K562 (cell line): ENCODE measurements at regions not wholly inside any gene's neighbourhood (a gene's known extent, or its start where the extent isn't known, plus 50 kb on each side); places are given as distances from the start of the nearest gene placed in this dataset.

ENCODE experiments used
- CCAR2 ChIP-seq: fragments of 200-400 bp; formaldehyde crosslinking; IDR thresholded peaks from 2 replicates; pipeline ENCODE4 v1.6.1; 2017; ENCODE audit warnings: mild to moderate bottlenecking, low read depth, low read length
- CTCFL ChIP-seq: IDR thresholded peaks from 2 replicates; pipeline ENCODE4 v1.6.1; 2011; ENCODE audit warnings: borderline replicate concordance, low read depth, mild to moderate bottlenecking, moderate library complexity, low read length; ENCODE audit not compliant: insufficient read depth, poor library complexity, severe bottlenecking
- EZH2 ChIP-seq: IDR thresholded peaks from 2 replicates; pipeline ENCODE4 v1.6.1; 2012; ENCODE audit warnings: low read depth, mild to moderate bottlenecking, inconsistent platforms, low read length, borderline replicate concordance
- GABPB2 ChIP-seq: fragments of 250-450 bp; sonication (Bioruptor Pico); conservative IDR thresholded peaks from 2 replicates; pipeline ENCODE4 v1.5.1; 2021; ENCODE audit warnings: mild to moderate bottlenecking
- GATAD2A ChIP-seq: fragments of 450-650 bp; IDR thresholded peaks from 2 replicates; pipeline ENCODE4 v1.6.1; 2017
- HNRNPH1 ChIP-seq: fragments of 200-400 bp; formaldehyde crosslinking; optimal IDR thresholded peaks from 2 replicates; pipeline ENCODE3; 2017; ENCODE audit warnings: low read depth, mild to moderate bottlenecking, low read length, moderate library complexity
- MBD1 ChIP-seq: fragments of 250-450 bp; sonication (Bioruptor Pico); IDR thresholded peaks from 2 replicates; pipeline ENCODE4 v1.8.0; 2022; ENCODE audit warnings: inconsistent platforms
- MCM5 ChIP-seq: fragments of 450-650 bp; IDR thresholded peaks from 2 replicates; pipeline ENCODE4 v1.6.1; 2016; ENCODE audit warnings: low read depth
- RFX7 ChIP-seq: fragments of 250-450 bp; sonication (Bioruptor Pico); IDR thresholded peaks from 2 replicates; pipeline ENCODE4 v1.5.1; 2021; ENCODE audit warnings: mild to moderate bottlenecking
- SLC30A9 ChIP-seq: fragments of 250-450 bp; sonication (Bioruptor Pico); IDR thresholded peaks from 2 replicates; pipeline ENCODE4 v1.8.0; 2022; ENCODE audit warnings: mild to moderate bottlenecking, moderate library complexity
- SOX6 ChIP-seq: fragments of 450-650 bp; IDR thresholded peaks from 2 replicates; pipeline ENCODE4 v1.6.1; 2014; ENCODE audit warnings: mild to moderate bottlenecking
- SPI1 ChIP-seq: IDR thresholded peaks from 2 replicates; pipeline ENCODE4 v1.6.1; 2011; ENCODE audit warnings: low read depth, low read length, control low read depth, borderline replicate concordance
- SRSF1 ChIP-seq: fragments of 200-400 bp; formaldehyde crosslinking; IDR thresholded peaks from 2 replicates; pipeline ENCODE4 v1.6.1; 2017; ENCODE audit warnings: mild to moderate bottlenecking, low read depth, low read length, moderate library complexity
- STAT6 ChIP-seq: sonication (generic); formaldehyde crosslinking; IDR thresholded peaks from 2 replicates; pipeline ENCODE4 v1.8.1; 2023; ENCODE audit warnings: mild to moderate bottlenecking, missing genetic modification reagents
- TEAD2 ChIP-seq: fragments of 450-650 bp; IDR thresholded peaks from 2 replicates; pipeline ENCODE4 v1.6.1; 2016; ENCODE audit warnings: missing genetic modification characterization, control low read depth, missing compliant biosample characterization
- XRCC3 ChIP-seq: fragments of 450-650 bp; IDR thresholded peaks from 2 replicates; pipeline ENCODE4 v1.6.1; 2017; ENCODE audit warnings: mild to moderate bottlenecking, moderate library complexity
- ZBTB11 ChIP-seq, 3 experiments: fragments of 200-800 bp in 1 of 3; fragments of 250-450 bp in 1 of 3; fragments of 450-650 bp in 1 of 3; sonication (Bioruptor Pico) in 1 of 3; sonication (Bioruptor generic) in 1 of 3; formaldehyde crosslinking in 1 of 3; IDR thresholded peaks; 2 replicates each; pipeline versions ENCODE4 v1.6.1 to v1.8.0; 2016 to 2022; ENCODE audit warnings: mild to moderate bottlenecking in 2 of 3, missing genetic modification characterization in 2 of 3, missing compliant biosample characterization in 1 of 3, moderate library complexity in 1 of 3
- ZNF277 ChIP-seq: fragments of 250-450 bp; sonication (Bioruptor Pico); IDR thresholded peaks from 2 replicates; pipeline ENCODE4 v1.8.0; 2022; ENCODE audit warnings: inconsistent platforms, mild to moderate bottlenecking, moderate library complexity, borderline replicate concordance

- no peak for TF ChIP-seq ZBTB11 (CRISPR knock-in tag; IDR thresholded peaks at IDR 0.05)
- TF ChIP-seq TEAD2 (tag) = no peak
- TF ChIP-seq SRSF1 = no peak
- TF ChIP-seq GATAD2A = no peak
- TF ChIP-seq MBD1 = no peak
- TF ChIP-seq HNRNPH1 = no peak
- TF ChIP-seq STAT6 (CRISPR knock-in tag) = no peak
- no peak for TF ChIP-seq SPI1
- TF ChIP-seq RFX7 = no peak
- TF ChIP-seq CTCFL = no peak
- no peak for TF ChIP-seq GABPB2
- TF ChIP-seq ZNF277 = no peak
- TF ChIP-seq SOX6 = peak; percentile 47; the same call in 1 of the 2 replicates
- TF ChIP-seq EZH2 = no peak
- no peak for TF ChIP-seq XRCC3
- no peak for TF ChIP-seq CCAR2
- no peak for TF ChIP-seq MCM5
- no peak for TF ChIP-seq SLC30A9 (CRISPR knock-in tag)
These were observed 86.9 kb upstream of the BMP2K start (continued) for GRCh38 chr4:78689261-78689660.
